HepG2 (cell line): ENCODE measurements at regions not wholly inside any gene's neighbourhood (a gene's known extent, or its start where the extent isn't known, plus 50 kb on each side); places are given as distances from the start of the nearest gene placed in this dataset.

Experiments
- ATRX ChIP-seq: sonication (generic); formaldehyde crosslinking; IDR thresholded peaks from 2 replicates; pipeline ENCODE4 v1.4.0; 2020; ENCODE audit warnings: missing genetic modification reagents, borderline replicate concordance
- DMAP1 ChIP-seq: IDR thresholded peaks from 2 replicates; pipeline ENCODE4 v1.6.1; 2016
- HES4 ChIP-seq: sonication (generic); formaldehyde crosslinking; IDR thresholded peaks from 2 replicates; pipeline ENCODE4 v1.9.0; 2021; ENCODE audit warnings: mild to moderate bottlenecking, missing genetic modification reagents, borderline replicate concordance
- KAT8 ChIP-seq: IDR thresholded peaks from 2 replicates; pipeline ENCODE4 v1.6.1; 2016; ENCODE audit warnings: missing genetic modification reagents, missing compliant biosample characterization
- NFIB ChIP-seq: sonication (generic); formaldehyde crosslinking; IDR thresholded peaks from 2 replicates; pipeline ENCODE4 v1.9.0; 2021; ENCODE audit warnings: missing genetic modification reagents, mild to moderate bottlenecking, borderline replicate concordance
- RORA ChIP-seq: sonication (generic); formaldehyde crosslinking; IDR thresholded peaks from 2 replicates; pipeline ENCODE4 v1.5.0; 2020; ENCODE audit warnings: mild to moderate bottlenecking, missing genetic modification reagents, moderate library complexity
- RXRA ChIP-seq: sonication (generic); formaldehyde crosslinking; IDR thresholded peaks from 2 replicates; pipeline ENCODE4 v1.5.1; 2020; ENCODE audit warnings: missing genetic modification reagents
- SIN3B ChIP-seq: fragments of 150-350 bp; IDR thresholded peaks from 2 replicates; pipeline ENCODE4 v1.6.1; 2014; ENCODE audit warnings: low read length
- SNAPC4 ChIP-seq: sonication (generic); formaldehyde crosslinking; IDR thresholded peaks from 2 replicates; pipeline ENCODE4 v1.4.0; 2020; ENCODE audit warnings: mild to moderate bottlenecking, missing genetic modification reagents
- TCF7L2 ChIP-seq: IDR thresholded peaks from 2 replicates; pipeline ENCODE4 v1.6.1; 2011; ENCODE audit warnings: mild to moderate bottlenecking, low read depth, low read length, moderate library complexity
- USF2 ChIP-seq, 2 experiments: sonication (generic) in 1 of 2; formaldehyde crosslinking in 1 of 2; IDR thresholded peaks; 2 replicates each; pipeline versions ENCODE4 v1.5.1 to v1.6.1; 2011 to 2020; ENCODE audit warnings: borderline replicate concordance in 1 of 2, low read depth in 1 of 2, low read length in 1 of 2, mild to moderate bottlenecking in 1 of 2, missing genetic modification reagents in 1 of 2, moderate library complexity in 1 of 2
- ZBTB42 ChIP-seq: sonication (generic); formaldehyde crosslinking; IDR thresholded peaks from 2 replicates; pipeline ENCODE4 v1.5.0; 2020; ENCODE audit warnings: mild to moderate bottlenecking, missing genetic modification reagents
- ZFP90 ChIP-seq: sonication (generic); formaldehyde crosslinking; IDR thresholded peaks from 2 replicates; pipeline ENCODE4 v1.8.0; 2022; ENCODE audit warnings: missing genetic modification reagents, mild to moderate bottlenecking, inconsistent platforms, borderline replicate concordance
- ZIK1 ChIP-seq: sonication (generic); formaldehyde crosslinking; IDR thresholded peaks from 2 replicates; pipeline ENCODE4 v1.5.0; 2020; ENCODE audit warnings: mild to moderate bottlenecking, low read depth, missing genetic modification reagents, borderline replicate concordance
- ZKSCAN5 ChIP-seq: sonication (generic); formaldehyde crosslinking; IDR thresholded peaks from 2 replicates; pipeline ENCODE4 v1.5.1; 2020; ENCODE audit warnings: mild to moderate bottlenecking, missing genetic modification reagents
- ZNF609 ChIP-seq: sonication (generic); formaldehyde crosslinking; IDR thresholded peaks from 2 replicates; pipeline ENCODE4 v1.4.0; 2020; ENCODE audit warnings: mild to moderate bottlenecking, missing genetic modification reagents, borderline replicate concordance
- ZNF883 ChIP-seq: sonication (generic); formaldehyde crosslinking; IDR thresholded peaks from 2 replicates; pipeline ENCODE4 v1.5.1; 2020; ENCODE audit warnings: mild to moderate bottlenecking, missing genetic modification reagents; ENCODE audit errors: not compliant biosample characterization

GRCh38 chr7:138388673-138389491 is 71.2 kb upstream of the TRIM24 start (continued):
- TF ChIP-seq SNAPC4 (CRISPR knock-in tag) (no peak), SIN3B (no peak), ZFP90 (CRISPR knock-in tag) (0 out of 2 replicates have a peak, but pooled peaks have one; percentile 38), KAT8 (peak; percentile 57), ATRX (CRISPR knock-in tag) (no peak), HES4 (CRISPR knock-in tag) (no peak), DMAP1 (peak; percentile 42; the same call in 1 of the 2 replicates), NFIB (no peak), RXRA (CRISPR knock-in tag) (peak; percentile 38; the same call in 1 of the 2 replicates), ZKSCAN5 (no peak), ZNF883 (CRISPR knock-in tag) (no peak), ZIK1 (no peak), ZBTB42 (CRISPR knock-in tag) (no peak), ZNF609 (CRISPR knock-in tag) (peak; percentile 98), USF2 (IDR thresholded peaks at IDR 0.05; ENCODE audit: low read depth, low read length) (no peak), USF2 (CRISPR knock-in tag; IDR thresholded peaks at IDR 0.05; ENCODE audit: borderline replicate concordance) (peak; percentile 32; the same call in 1 of the 2 replicates), RORA (CRISPR knock-in tag) (no peak; the same call in 1 of the 2 replicates), TCF7L2 (peak; percentile 82; the same call in 1 of the 2 replicates)
